Endothelial cell of umbilical vein (primary cell): ENCODE measurements at regions not wholly inside any gene's neighbourhood (a gene's known extent, or its start where the extent isn't known, plus 50 kb on each side); places are given as distances from the start of the nearest gene placed in this dataset.

Experiments
- BruUV-seq: library from RNA; stranded (reverse); fragments of 400-500 nt; replicated peaks from 2 replicates; lab custom pipeline; 2021; lab: Mats Ljungman, UMichigan
- CTCF ChIA-PET: fragments of 300-600, 350-600 bp; sonication (Branson Sonifier 250); formaldehyde crosslinking; loops from one replicate; lab custom pipeline; 2021; ENCODE audit warnings: antibody characterized with exemption, inconsistent platforms; lab: Charles Lee
- POLR2A ChIA-PET: fragments of 300-600, 350-600 bp; sonication (Branson Sonifier 250); formaldehyde crosslinking; loops from one replicate; lab custom pipeline; 2021; ENCODE audit warnings: antibody characterized with exemption, inconsistent platforms; lab: Charles Lee
- DNase-seq: peaks from one replicate; pipeline ENCODE4 v3.0.0-alpha.2; 2011; ENCODE audit warnings: low read depth, low spot score
- FAIRE-seq: peaks from 2 replicates; lab custom pipeline; 2011; peaks lifted over from hg19 to GRCh38; lab: Jason Lieb, UNC
- H2AFZ ChIP-seq: 2 replicates; pipeline ENCODE4 v1.6.0; 2012; ENCODE audit warnings: low read depth, low read length, control low read depth, inconsistent platforms
- H3K27ac ChIP-seq: 2 replicates; pipeline ENCODE4 v1.5.1; 2011; ENCODE audit warnings: low read depth, mild to moderate bottlenecking, control low read depth, low read length, moderate library complexity; ENCODE audit not compliant: insufficient read depth
- H3K27me3 ChIP-seq, 2 experiments: 2 replicates each; pipeline versions ENCODE4 v1.6.0 to v1.6.1; 2011; ENCODE audit warnings: low read length in 2 of 2, mixed read lengths in 1 of 2; ENCODE audit not compliant: control insufficient read depth in 2 of 2, insufficient read depth in 2 of 2
- H3K36me3 ChIP-seq, 2 experiments: 2 replicates in 1 of 2; 3 replicates in 1 of 2; pipeline ENCODE4 v1.5.1; 2011; ENCODE audit warnings: low read length in 2 of 2, mild to moderate bottlenecking in 1 of 2, moderate library complexity in 1 of 2; ENCODE audit not compliant: control insufficient read depth in 2 of 2, insufficient read depth in 2 of 2; ENCODE audit errors: extremely low read depth in 1 of 2
- H3K4me1 ChIP-seq: 3 replicates; pipeline ENCODE4 v1.5.1; 2011; ENCODE audit warnings: mild to moderate bottlenecking, low read length; ENCODE audit not compliant: control insufficient read depth, insufficient read depth; ENCODE audit errors: extremely low read depth
- H3K4me2 ChIP-seq: 2 replicates; pipeline ENCODE4 v1.6.1; 2011; ENCODE audit warnings: low read length, control low read depth, mixed read lengths; ENCODE audit not compliant: insufficient read depth
- H3K4me3 ChIP-seq, 3 experiments: fragments of 200-600 bp in 1 of 3; sonication (generic), shearing (Covaris generic) in 1 of 3; replicated peaks in 1 of 3; 2 replicates each; pipeline ENCODE4 v1.5.1; 2011 to 2016; ENCODE audit warnings: control low read depth in 3 of 3, low read length in 3 of 3, mild to moderate bottlenecking in 2 of 3, inconsistent platforms in 1 of 3, low read depth in 1 of 3, moderate library complexity in 1 of 3; ENCODE audit not compliant: insufficient read depth in 1 of 3
- H3K79me2 ChIP-seq: 2 replicates; pipeline ENCODE4 v1.6.0; 2012; ENCODE audit warnings: low read length, inconsistent platforms; ENCODE audit not compliant: control insufficient read depth, insufficient read depth
- H3K9ac ChIP-seq: replicated peaks from 2 replicates; pipeline ENCODE3; 2011; ENCODE audit warnings: low read length, control low read depth; ENCODE audit not compliant: insufficient read depth; ENCODE audit errors: extremely low read depth
- H3K9me1 ChIP-seq: replicated peaks from 3 replicates; pipeline ENCODE4 v1.6.0; 2011; ENCODE audit warnings: mild to moderate bottlenecking, low read length; ENCODE audit not compliant: control insufficient read depth, insufficient read depth; ENCODE audit errors: extremely low read depth
- H3K9me3 ChIP-seq: replicated peaks from 2 replicates; pipeline ENCODE4 v1.5.1; 2012; ENCODE audit warnings: low read length, inconsistent platforms; ENCODE audit not compliant: control insufficient read depth, insufficient read depth
- H4K20me1 ChIP-seq: replicated peaks from 2 replicates; pipeline ENCODE3; 2011; ENCODE audit warnings: mild to moderate bottlenecking, low read length; ENCODE audit not compliant: control insufficient read depth, insufficient read depth; ENCODE audit errors: extremely low read depth
- CTCF ChIP-seq, 2 donors: IDR thresholded peaks; 1 replicate in 1 of 2; 2 replicates in 1 of 2; pipeline ENCODE4 v1.5.1; 2011; ENCODE audit warnings: low read length in 2 of 2, mild to moderate bottlenecking in 2 of 2, moderate library complexity in 2 of 2, control low read depth in 1 of 2, inconsistent platforms in 1 of 2, low read depth in 1 of 2; ENCODE audit not compliant: insufficient read depth in 1 of 2; ENCODE audit errors: extremely low read depth in 1 of 2
- EZH2 ChIP-seq: IDR thresholded peaks from 2 replicates; pipeline ENCODE4 v1.6.1; 2012; ENCODE audit warnings: borderline replicate concordance, low read depth, mild to moderate bottlenecking, moderate library complexity, low read length, inconsistent platforms; ENCODE audit not compliant: severe bottlenecking
- GATA2 ChIP-seq: IDR thresholded peaks from 2 replicates; pipeline ENCODE4 v1.7.0; 2011; ENCODE audit warnings: low read depth, mild to moderate bottlenecking, moderate library complexity, mixed read lengths, low read length; ENCODE audit not compliant: insufficient read length, insufficient read depth
- JUN ChIP-seq: IDR thresholded peaks from 2 replicates; pipeline ENCODE4 v1.6.1; 2011; ENCODE audit warnings: borderline replicate concordance, low read depth; ENCODE audit not compliant: insufficient read length, insufficient read depth
- MYC ChIP-seq: IDR thresholded peaks from one replicate; pipeline ENCODE4 v1.6.1; 2011; ENCODE audit warnings: mild to moderate bottlenecking, low read depth, low read length
- dilution Hi-C: fragments of 300-500 bp; cut with MboI; formaldehyde crosslinking; loops from one replicate; pipeline ENCODE4 v1.15.0; 2019; ENCODE audit warnings: low sequenced_read_pairs; ENCODE audit not compliant: extremely low pct_ligation_motif_present
- intact Hi-C: fragments of 100-400 bp; cut with micrococcal nuclease; formaldehyde crosslinking; loops from one replicate; pipeline ENCODE4 v1.10.0; 2022
- TF ChIP-seq, protein P1 (sequence below): IDR thresholded peaks from 2 replicates; pipeline ENCODE4 v1.6.1; 2011; ENCODE audit not compliant: insufficient read depth, insufficient read length

GRCh38 chr2:176601066-176601465 lies 331.8 kb downstream of the MTX2 start:
- H2AFZ ChIP-seq: no peak overlapping the region
- FAIRE-seq: no peak
- TF ChIP-seq, protein P1, sequence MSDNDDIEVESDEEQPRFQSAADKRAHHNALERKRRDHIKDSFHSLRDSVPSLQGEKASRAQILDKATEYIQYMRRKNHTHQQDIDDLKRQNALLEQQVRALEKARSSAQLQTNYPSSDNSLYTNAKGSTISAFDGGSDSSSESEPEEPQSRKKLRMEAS: no peak
- TF ChIP-seq GATA2 (no peak), EZH2 (no peak), MYC (no peak), CTCF (IDR thresholded peaks at IDR 0.05; ENCODE audit: extremely low read depth in 1 of 2, insufficient read depth in 1 of 2, low read depth in 1 of 2, low read length in 2 of 2) (no peak), JUN (no peak)
- ChIA-PET POLR2A (no interaction called here), CTCF (interaction anchor here (1.8 to 1.9 kb wide), 2 partner anchors 12 to 47 kb away, joined by 4 to 5 read pairs; no protein-coding TSS in a partner anchor)
- no peak overlapping the region for H3K4me2 ChIP-seq
- no peaks in the 10 kb centered on the region for H3K9me1 ChIP-seq
- H3K9ac ChIP-seq: no peak overlapping the region
- no peak for DNase-seq
- intact Hi-C loops: no loop called here
- dilution Hi-C loops: no loop called here
- H3K4me1 ChIP-seq: peaks cover 4% of the 10 kb centered on the region
- no TSS peak for BruUV-seq
- no peaks in the 10 kb centered on the region for H3K27me3 ChIP-seq
- H3K9me3 ChIP-seq: no peaks in the 10 kb centered on the region
- H3K27ac ChIP-seq: no peak overlapping the region
- H3K4me3 ChIP-seq: no peak overlapping the region
- H3K79me2 ChIP-seq: no peaks in the 10 kb centered on the region
- H4K20me1 ChIP-seq: no peaks in the 10 kb centered on the region
- H3K36me3 ChIP-seq: no peaks in the 10 kb centered on the region
